Left forelimb (tissue), 1 donor: ENCODE measurements at regions not wholly inside any gene's neighbourhood (a gene's known extent, or its start where the extent isn't known, plus 50 kb on each side); places are given as distances from the start of the nearest gene placed in this dataset.
"Not testable (repeated sequence)": the region's sequence is repeated elsewhere in the genome, so short reads cannot be mapped to it uniquely, and the experiment has no call there.

Source experiments
- DNase-seq: peaks from one replicate; pipeline ENCODE4 v3.0.0-alpha.2; 2018; ENCODE audit warnings: low spot score

- DNase-seq: no peak
These were observed 568.9 kb upstream of the ANKRD30A start for GRCh38 chr10:36556468-36556867.

GRCh38 chr10:36555036-36555435 lies 570.4 kb upstream of the ANKRD30A start:
- no peak for DNase-seq

- no peak for DNase-seq
These were observed 577.4 kb upstream of the ANKRD30A start for GRCh38 chr10:36547965-36548364.

- no peak for DNase-seq
These were observed 582.9 kb upstream of the ANKRD30A start for GRCh38 chr10:36542493-36542892.

GRCh38 chr10:36540611-36541010 lies 584.8 kb upstream of the ANKRD30A start:
- DNase-seq: no peak

- no peak for DNase-seq
These were observed 586.3 kb upstream of the ANKRD30A start for GRCh38 chr10:36538953-36539586.

- DNase-seq: no peak
These were observed 590.9 kb upstream of the ANKRD30A start for GRCh38 chr10:36534471-36535002.

GRCh38 chr10:36533861-36534260 lies 591.5 kb upstream of the ANKRD30A start:
- no peak for DNase-seq

GRCh38 chr10:36533316-36533715 lies 592.1 kb upstream of the ANKRD30A start:
- no peak for DNase-seq

GRCh38 chr10:36531621-36532020 lies 593.8 kb upstream of the ANKRD30A start:
- DNase-seq: no peak

GRCh38 chr10:36526033-36526432 lies 599.4 kb upstream of the ANKRD30A start:
- no peak for DNase-seq

- DNase-seq: not testable (repeated sequence)
These were observed 601.3 kb upstream of the ANKRD30A start for GRCh38 chr10:36524126-36524525.

GRCh38 chr10:36519909-36520308 lies 605.5 kb upstream of the ANKRD30A start:
- DNase-seq: no peak

- no peak for DNase-seq
These were observed 609.1 kb upstream of the ANKRD30A start for GRCh38 chr10:36516281-36516680.

GRCh38 chr10:36515319-36515718 lies 610.1 kb upstream of the ANKRD30A start:
- no peak for DNase-seq

- no peak for DNase-seq
These were observed 617.7 kb upstream of the ANKRD30A start for GRCh38 chr10:36507715-36508114.

GRCh38 chr10:36506697-36507496 lies 618.5 kb upstream of the ANKRD30A start:
- no peak for DNase-seq

GRCh38 chr10:36506261-36506660 lies 619.1 kb upstream of the ANKRD30A start:
- DNase-seq: no peak

- no peak for DNase-seq
These were observed 620.6 kb upstream of the ANKRD30A start for GRCh38 chr10:36504758-36505157.

- DNase-seq: no peak
These were observed 625.1 kb upstream of the ANKRD30A start for GRCh38 chr10:36500266-36500665.

- DNase-seq: no peak
These were observed 625.7 kb upstream of the ANKRD30A start for GRCh38 chr10:36499693-36500092.

GRCh38 chr10:36496758-36497157 lies 628.6 kb upstream of the ANKRD30A start:
- no peak for DNase-seq

- DNase-seq: no peak
These were observed 631.0 kb upstream of the ANKRD30A start for GRCh38 chr10:36494371-36494770.
